Astrocyte (in vitro differentiated cells and primary cell): ENCODE measurements at regions not wholly inside any gene's neighbourhood (a gene's known extent, or its start where the extent isn't known, plus 50 kb on each side); places are given as distances from the start of the nearest gene placed in this dataset.

Experiments
- CTCF ChIP-seq: IDR thresholded peaks from 2 replicates; pipeline ENCODE4 v1.5.1; 2011; ENCODE audit warnings: low read depth, mild to moderate bottlenecking, inconsistent platforms, low read length, moderate library complexity; ENCODE audit not compliant: insufficient read depth
- EZH2 ChIP-seq: IDR thresholded peaks from 2 replicates; pipeline ENCODE4 v1.6.1; 2012; ENCODE audit warnings: mild to moderate bottlenecking, low read length, inconsistent platforms; ENCODE audit not compliant: insufficient read depth

GRCh38 chr15:91376038-91376437 lies 276.0 kb downstream of the SV2B start:
- no peak for TF ChIP-seq EZH2
- no peak for TF ChIP-seq CTCF
